ENCODE measurements at regions not wholly inside any gene's neighbourhood (a gene's known extent, or its start where the extent isn't known, plus 50 kb on each side); places are given as distances from the start of the nearest gene placed in this dataset.
"Not testable (repeated sequence)": the region's sequence is repeated elsewhere in the genome, so short reads cannot be mapped to it uniquely, and the experiment has no call there.

- Histone ChIP-seq H3K4me3 (no peak overlapping the region), H3K9me3 (no peaks in the 10 kb centered on the region), H4K20me1 (no peaks in the 10 kb centered on the region), H3K9ac (no peak overlapping the region), H3K36me3 (no peaks in the 10 kb centered on the region), H3K4me1 (peaks cover 44% of the 10 kb centered on the region), H3K4me2 (peak overlapping the region; percentile 80), H3K27ac (no peak overlapping the region), H3K27me3 (no peaks in the 10 kb centered on the region)
- no peak for TF ChIP-seq Cebpa-rat (IDR thresholded peaks at IDR 0.05)
Measured at GRCh38 chr22:23452231-23453010, 127.7 kb downstream of the IGLL1 start.

- not testable (repeated sequence) for H4K20me1 ChIP-seq, H3K27ac ChIP-seq, H3K36me3 ChIP-seq, H3K9ac ChIP-seq, H3K27me3 ChIP-seq, H3K9me3 ChIP-seq, H3K4me3 ChIP-seq
- H3K4me2 ChIP-seq, result peak overlapping the region; percentile 80
- H3K4me1 ChIP-seq, result peaks cover 36% of the 10 kb centered on the region
Measured at GRCh38 chr22:23451452-23452230, 128.4 kb downstream of the IGLL1 start.

- H3K27me3 ChIP-seq, H3K27ac ChIP-seq: not testable (repeated sequence)
Measured at GRCh38 chr22:23450821-23451220, 129.3 kb downstream of the IGLL1 start.

DNA sequence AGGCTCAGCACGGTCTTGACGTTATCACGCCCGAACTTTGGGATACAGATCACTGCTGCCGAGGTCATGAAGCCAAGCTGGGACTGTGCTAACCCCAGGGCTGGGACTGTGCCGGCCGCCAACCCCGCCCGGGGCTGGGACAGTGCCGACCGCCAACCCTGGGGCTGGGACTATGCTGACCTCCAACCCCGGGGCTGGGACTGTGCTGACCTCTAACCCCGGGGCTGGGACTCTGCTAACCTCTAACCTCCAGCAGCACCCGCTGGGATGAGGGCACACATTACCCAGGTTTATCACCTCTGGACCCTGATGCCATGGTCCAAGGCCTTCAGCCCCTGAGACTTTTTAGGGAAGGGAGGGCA is 129.7 kb downstream of the IGLL1 start:
- H3K9me3 ChIP-seq, result peaks cover 17% of the 10 kb centered on the region
- no peaks in the 10 kb centered on the region for H4K20me1 ChIP-seq
- TF ChIP-seq Cebpa-rat (IDR thresholded peaks at IDR 0.05), result no peak
- H3K4me1 ChIP-seq, result peaks cover 27% of the 10 kb centered on the region
- H3K9ac ChIP-seq, result no peak overlapping the region
- H3K27me3 ChIP-seq, result no peaks in the 10 kb centered on the region
- 0 out of 2 replicates have a peak, but pooled peaks cover 4% of the 10 kb centered on the region for H3K36me3 ChIP-seq
- 0 out of 2 replicates have a peak overlapping the region, but pooled peaks have one; percentile 13 for H3K27ac ChIP-seq
- no peak overlapping the region for H3K4me3 ChIP-seq
- H3K4me2 ChIP-seq, result peak overlapping the region; percentile 80

More at GRCh38 chr22:23450821-23451220, 129.3 kb downstream of the IGLL1 start:
- Histone ChIP-seq H3K4me2 (peak overlapping the region; percentile 80), H3K9me3 (peaks cover 13% of the 10 kb centered on the region), H3K4me1 (peaks cover 28% of the 10 kb centered on the region)
- H3K36me3 ChIP-seq, H3K4me3 ChIP-seq, H4K20me1 ChIP-seq, H3K9ac ChIP-seq: not testable (repeated sequence)

GRCh38 chr22:23449748-23450433 is 130.2 kb downstream of the IGLL1 start:
- not testable (repeated sequence) for H3K27ac ChIP-seq, H3K4me2 ChIP-seq, H3K36me3 ChIP-seq, H3K9ac ChIP-seq, H4K20me1 ChIP-seq, H3K4me3 ChIP-seq, H3K27me3 ChIP-seq
- peaks cover 27% of the 10 kb centered on the region for H3K4me1 ChIP-seq
- peaks cover 22% of the 10 kb centered on the region for H3K9me3 ChIP-seq

GRCh38 chr22:23448499-23449288 is 131.4 kb downstream of the IGLL1 start:
- not testable (repeated sequence) for H3K4me2 ChIP-seq, H3K27me3 ChIP-seq, H3K36me3 ChIP-seq, H4K20me1 ChIP-seq, H3K4me3 ChIP-seq, H3K27ac ChIP-seq, H3K9ac ChIP-seq
- Histone ChIP-seq H3K9me3 (peaks cover 34% of the 10 kb centered on the region), H3K4me1 (peaks cover 27% of the 10 kb centered on the region)

DNA sequence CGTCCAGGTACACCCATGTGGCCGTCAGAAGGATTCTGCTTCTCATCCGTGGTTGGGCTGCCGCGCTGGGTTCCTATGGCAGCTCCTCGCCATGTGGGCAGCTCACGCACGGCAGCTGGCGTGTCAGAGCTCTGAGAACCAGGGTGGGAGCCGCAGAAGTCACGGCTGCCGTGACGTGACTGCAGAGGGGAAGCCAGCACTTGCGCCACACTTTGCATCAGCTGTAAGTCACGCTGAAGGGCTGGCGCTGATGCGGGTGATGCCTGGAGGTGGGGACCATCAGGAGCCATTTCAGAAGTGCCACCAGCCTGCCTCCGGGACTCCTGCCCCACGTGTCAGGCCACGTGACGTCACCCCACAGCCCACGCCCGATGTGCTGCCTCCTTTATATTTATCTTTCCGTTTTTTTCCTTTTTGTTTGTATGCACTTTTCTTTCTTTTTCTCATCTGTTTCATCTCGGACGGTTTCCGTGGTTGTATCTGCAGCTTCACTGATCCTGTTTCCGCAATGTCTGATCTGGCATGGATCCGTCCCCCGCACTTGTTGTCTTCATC is 133.2 kb downstream of the IGLL1 start:
- no peaks in the 10 kb centered on the region for H4K20me1 ChIP-seq
- 0 out of 2 replicates have a peak, but pooled peaks cover 4% of the 10 kb centered on the region for H3K36me3 ChIP-seq
- peaks cover 43% of the 10 kb centered on the region for H3K9me3 ChIP-seq
- no peak overlapping the region for H3K27ac ChIP-seq
- H3K4me3 ChIP-seq, result no peak overlapping the region
- H3K4me2 ChIP-seq, result no peak overlapping the region
- no peak overlapping the region for H3K9ac ChIP-seq
- peaks cover 16% of the 10 kb centered on the region for H3K4me1 ChIP-seq
- TF ChIP-seq Cebpa-rat (IDR thresholded peaks at IDR 0.05), result no peak
- no peaks in the 10 kb centered on the region for H3K27me3 ChIP-seq

DNA sequence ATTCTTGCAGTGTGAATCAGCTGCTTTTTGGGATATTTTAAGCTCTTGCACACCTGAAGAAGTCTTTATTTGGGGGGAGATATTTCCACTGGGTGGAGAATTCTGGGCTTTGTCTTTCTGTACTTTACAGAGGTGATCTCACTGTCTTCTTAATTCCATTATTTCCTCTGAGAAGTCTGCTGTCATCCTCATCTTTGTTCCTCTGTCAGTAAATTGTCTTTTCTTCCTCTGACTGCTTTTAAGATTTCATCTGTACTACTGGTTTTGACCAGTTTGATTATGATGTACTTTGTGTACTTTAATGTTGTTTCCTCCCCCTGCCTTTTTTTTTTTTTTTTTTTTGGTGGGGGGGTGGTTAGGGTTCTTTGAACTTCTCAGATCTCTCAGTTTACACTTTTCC is 133.9 kb downstream of the IGLL1 start:
- not testable (repeated sequence) for H3K4me2 ChIP-seq, H3K4me1 ChIP-seq, H3K4me3 ChIP-seq, H4K20me1 ChIP-seq, H3K36me3 ChIP-seq, H3K27me3 ChIP-seq, H3K27ac ChIP-seq, H3K9ac ChIP-seq
- H3K9me3 ChIP-seq, result peaks cover 48% of the 10 kb centered on the region

DNA sequence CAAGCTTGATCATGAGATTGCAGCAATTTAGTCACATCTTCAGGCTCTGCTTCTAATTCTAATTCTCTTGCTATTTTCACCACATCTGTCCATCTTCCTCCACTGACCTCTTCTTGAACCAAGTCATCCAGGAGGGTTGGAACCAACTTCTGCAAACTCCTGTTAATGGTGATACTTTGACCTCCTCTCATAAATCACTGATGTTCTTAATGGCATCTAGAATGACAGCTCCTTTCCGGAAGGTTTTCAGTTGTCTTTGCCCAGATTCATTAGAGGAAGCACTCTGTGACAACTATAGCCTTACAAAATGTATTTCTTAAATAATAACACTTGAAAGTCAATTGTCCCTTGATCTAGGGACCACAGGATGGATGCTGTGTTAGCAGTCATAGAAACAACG is 136.2 kb downstream of the IGLL1 start:
- not testable (repeated sequence) for H3K4me1 ChIP-seq, H4K20me1 ChIP-seq, H3K27me3 ChIP-seq, H3K36me3 ChIP-seq, H3K27ac ChIP-seq, H3K9ac ChIP-seq, H3K4me3 ChIP-seq, H3K4me2 ChIP-seq
- peaks cover 56% of the 10 kb centered on the region for H3K9me3 ChIP-seq

DNA sequence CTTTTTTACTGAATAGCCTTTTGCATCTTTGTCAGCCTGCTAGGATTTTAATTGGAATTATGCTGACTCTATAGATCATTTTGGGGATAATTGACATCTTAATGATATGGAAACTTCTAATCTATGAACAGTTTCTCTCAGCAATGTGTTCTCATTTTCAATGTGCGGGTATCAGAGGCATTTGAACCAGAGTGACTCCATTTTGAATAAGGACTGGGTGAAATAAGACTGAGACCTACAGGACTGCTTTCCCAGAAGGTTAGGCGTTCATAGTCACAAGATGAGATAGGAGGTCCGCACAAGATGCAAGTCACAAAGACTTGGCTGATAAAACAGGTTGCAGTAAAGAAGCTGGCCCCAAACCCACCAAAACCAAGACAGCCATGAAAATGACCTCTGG is 140.5 kb downstream of the IGLL1 start:
- not testable (repeated sequence) for H3K4me2 ChIP-seq, H3K4me1 ChIP-seq, H3K36me3 ChIP-seq, H3K27me3 ChIP-seq, H3K4me3 ChIP-seq, H3K27ac ChIP-seq, H4K20me1 ChIP-seq, H3K9ac ChIP-seq
- peaks cover 31% of the 10 kb centered on the region for H3K9me3 ChIP-seq

All from BLaER1 (cell line).